HFFc6 (cell line): ENCODE measurements at regions not wholly inside any gene's neighbourhood (a gene's known extent, or its start where the extent isn't known, plus 50 kb on each side); places are given as distances from the start of the nearest gene placed in this dataset.
"Not testable (repeated sequence)": the region's sequence is repeated elsewhere in the genome, so short reads cannot be mapped to it uniquely, and the experiment has no call there.

ENCODE experiments used
- DNase-seq: peaks from one replicate; pipeline ENCODE4 v3.0.0-alpha.2; 2018
- H3K27ac Mint-ChIP-seq: 2 replicates; pipeline ENCODE4 v1.8.0; 2020; ENCODE audit warnings: mild to moderate bottlenecking, mixed read lengths
- H3K27me3 Mint-ChIP-seq: 2 replicates; pipeline ENCODE4 v1.8.0; 2021; ENCODE audit warnings: mild to moderate bottlenecking, moderate library complexity, mixed read lengths; ENCODE audit not compliant: insufficient read depth
- H3K36me3 Mint-ChIP-seq: 2 replicates; pipeline ENCODE4 v1.8.0; 2021; ENCODE audit warnings: low read depth, mixed read lengths
- H3K4me1 Mint-ChIP-seq: 2 replicates; pipeline ENCODE4 v1.8.0; 2020; ENCODE audit warnings: low read depth, mixed read lengths
- H3K4me3 Mint-ChIP-seq: 2 replicates; pipeline ENCODE4 v1.8.0; 2020; ENCODE audit warnings: mild to moderate bottlenecking, moderate library complexity, mixed read lengths
- H3K9me3 Mint-ChIP-seq: 2 replicates; pipeline ENCODE4 v1.8.0; 2020; ENCODE audit warnings: mild to moderate bottlenecking, mixed read lengths
- CTCF ChIP-seq: fragments of 200-600 bp; sonication (generic); IDR thresholded peaks from 2 replicates; pipeline ENCODE4 v1.5.0; 2021; ENCODE audit warnings: antibody characterized with exemption, mild to moderate bottlenecking

DNA sequence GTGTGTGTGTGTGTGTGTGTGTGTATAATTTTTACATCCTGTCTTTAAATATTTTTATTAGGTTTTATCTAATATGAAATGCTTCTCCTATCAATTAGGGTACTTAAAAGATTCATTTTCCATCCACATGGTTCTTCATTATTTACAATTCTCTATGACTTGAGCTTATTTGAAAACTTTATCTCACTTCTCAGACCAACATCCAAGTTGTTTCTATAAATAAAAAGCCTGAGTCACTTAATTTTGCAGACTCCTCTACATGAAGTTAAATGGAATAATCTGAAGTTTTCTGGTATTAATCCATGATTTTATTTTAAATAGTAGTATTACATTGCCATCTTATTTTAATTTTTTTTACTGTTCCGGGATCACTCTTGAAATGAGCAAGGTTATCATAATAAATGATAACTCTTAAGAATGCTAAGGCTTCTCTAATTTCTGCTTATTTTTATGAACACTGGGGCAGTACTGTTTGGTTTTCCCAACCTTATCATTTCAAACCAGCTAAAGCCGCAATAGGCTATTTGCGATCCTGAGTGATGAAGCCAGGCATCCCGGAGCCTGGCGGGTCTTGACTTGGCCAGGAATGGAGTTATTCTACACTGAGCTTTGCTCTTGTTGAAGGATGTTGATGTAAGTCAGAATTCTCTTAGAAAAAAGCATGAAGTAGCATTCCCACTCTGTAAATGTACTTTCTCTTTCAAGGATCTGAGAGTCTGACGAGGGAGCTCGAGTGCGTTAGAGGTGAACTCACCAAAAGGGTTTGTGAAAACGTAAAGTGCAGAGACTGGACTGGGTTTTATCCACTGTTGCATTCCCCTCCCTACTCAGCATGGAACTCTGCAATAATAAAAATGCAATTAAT lies 220.2 kb upstream of the LRTM1 start:
- H3K27me3 Mint-ChIP-seq = peaks cover 1% of the 10 kb centered on the region
- H3K36me3 Mint-ChIP-seq = no peaks in the 10 kb centered on the region
- H3K4me1 Mint-ChIP-seq = peaks cover 40% of the 10 kb centered on the region
- no peak overlapping the region for H3K4me3 Mint-ChIP-seq
- H3K9me3 Mint-ChIP-seq = no peaks in the 10 kb centered on the region
- H3K27ac Mint-ChIP-seq = no peak overlapping the region
- DNase-seq = no peak
- TF ChIP-seq CTCF = no peak

GRCh38 chr3:55147406-55147805 lies 219.5 kb upstream of the LRTM1 start:
- Mint-ChIP-seq H3K9me3 (no peaks in the 10 kb centered on the region), H3K4me3 (no peak overlapping the region), H3K4me1 (peaks cover 40% of the 10 kb centered on the region), H3K36me3 (no peaks in the 10 kb centered on the region), H3K27ac (no peak overlapping the region), H3K27me3 (no peaks in the 10 kb centered on the region; the same call in 1 of the 2 replicates)
- DNase-seq = no peak
- TF ChIP-seq CTCF = no peak

- H3K27ac Mint-ChIP-seq = no peak overlapping the region
- DNase-seq = no peak
- no peaks in the 10 kb centered on the region for H3K36me3 Mint-ChIP-seq
- no peaks in the 10 kb centered on the region; the same call in 1 of the 2 replicates for H3K27me3 Mint-ChIP-seq
- H3K4me1 Mint-ChIP-seq = peaks cover 40% of the 10 kb centered on the region
- no peak for TF ChIP-seq CTCF
- H3K9me3 Mint-ChIP-seq = no peaks in the 10 kb centered on the region
- no peak overlapping the region for H3K4me3 Mint-ChIP-seq
These were observed 218.4 kb upstream of the LRTM1 start for GRCh38 chr3:55146216-55146615.

DNA sequence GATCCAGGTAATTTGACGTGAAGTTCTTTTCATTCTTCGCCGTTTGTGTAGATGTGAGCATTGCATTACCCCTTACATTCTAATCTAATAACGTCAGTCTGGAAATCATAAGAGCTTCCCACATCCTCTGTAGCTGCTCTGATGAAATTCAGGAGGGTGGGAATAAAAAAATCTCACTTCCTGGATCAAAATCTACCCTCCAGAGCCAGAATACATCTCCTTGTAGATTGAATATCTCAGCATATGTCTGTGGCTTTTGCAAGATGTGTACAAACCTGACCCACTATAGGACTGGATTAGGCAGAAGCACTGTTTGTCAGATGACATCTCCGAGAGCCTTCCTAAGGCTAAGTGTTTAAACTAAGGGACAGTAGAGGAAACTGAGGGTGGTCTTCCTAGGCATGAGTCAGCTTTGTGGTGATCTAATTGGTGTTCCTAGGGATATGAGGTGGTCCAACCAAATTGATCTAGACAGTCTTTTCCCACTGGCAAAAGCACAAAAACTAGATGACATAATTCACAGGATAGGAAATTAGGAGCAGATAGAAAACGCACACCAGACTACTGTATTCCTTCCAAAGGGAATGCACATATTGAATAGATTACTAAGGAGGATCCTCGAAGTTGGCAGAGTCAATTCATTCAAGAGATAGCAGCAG lies 216.3 kb upstream of the LRTM1 start:
- DNase-seq = peak; percentile 28
- H3K4me1 Mint-ChIP-seq = peaks cover 40% of the 10 kb centered on the region
- H3K9me3 Mint-ChIP-seq = no peaks in the 10 kb centered on the region
- peak overlapping the region; percentile 75 for H3K27ac Mint-ChIP-seq
- no peaks in the 10 kb centered on the region for H3K27me3 Mint-ChIP-seq
- no peak for TF ChIP-seq CTCF
- H3K4me3 Mint-ChIP-seq = peak overlapping the region; percentile 54
- H3K36me3 Mint-ChIP-seq = no peaks in the 10 kb centered on the region

GRCh38 chr3:55143336-55143735 lies 215.5 kb upstream of the LRTM1 start:
- Mint-ChIP-seq H3K4me3 (no peak overlapping the region), H3K27ac (no peak overlapping the region), H3K9me3 (no peaks in the 10 kb centered on the region), H3K27me3 (no peaks in the 10 kb centered on the region), H3K4me1 (peaks cover 35% of the 10 kb centered on the region), H3K36me3 (no peaks in the 10 kb centered on the region)
- no peak for DNase-seq
- no peak for TF ChIP-seq CTCF

DNA sequence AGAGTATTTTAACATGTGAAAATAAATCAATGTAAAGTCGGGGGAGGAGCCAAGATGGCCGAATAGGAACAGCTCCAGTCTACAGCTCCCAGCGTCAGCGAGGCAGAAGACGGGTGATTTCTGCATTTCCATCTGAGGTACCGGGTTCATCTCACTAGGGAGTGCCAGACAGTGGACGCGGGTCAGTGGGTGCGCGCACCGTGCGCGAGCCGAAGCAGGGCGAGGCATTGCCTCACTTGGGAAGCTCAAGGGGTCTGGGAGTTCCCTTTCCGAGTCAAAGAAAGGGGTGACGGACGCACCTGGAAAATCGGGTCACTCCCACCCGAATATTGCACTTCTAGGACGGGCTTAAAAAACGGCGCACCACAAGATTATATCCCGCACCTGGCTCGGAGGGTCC lies 208.4 kb upstream of the LRTM1 start:
- not testable (repeated sequence) for H3K9me3 Mint-ChIP-seq, H3K36me3 Mint-ChIP-seq, H3K4me3 Mint-ChIP-seq, DNase-seq, H3K27me3 Mint-ChIP-seq, H3K27ac Mint-ChIP-seq
- peaks cover 15% of the 10 kb centered on the region for H3K4me1 Mint-ChIP-seq
